NCI-H226 (cell line): ENCODE measurements at regions not wholly inside any gene's neighbourhood (a gene's known extent, or its start where the extent isn't known, plus 50 kb on each side); places are given as distances from the start of the nearest gene placed in this dataset.

Experiments used
- DNase-seq: peaks from one replicate; pipeline ENCODE4 v3.0.0-alpha.2; 2015

GRCh38 chr9:84129529-84129928 is 148.9 kb downstream of the RMI1 start:
- DNase-seq, result no peak

- DNase-seq, result peak; percentile 39
Measured at GRCh38 chr9:84136119-84136868, 155.7 kb downstream of the RMI1 start.

- DNase-seq, result peak; percentile 5
Measured at GRCh38 chr9:84137968-84138367, 157.4 kb downstream of the RMI1 start.

- no peak for DNase-seq
Measured at GRCh38 chr9:84138541-84138940, 157.9 kb downstream of the RMI1 start.

- no peak for DNase-seq
Measured at GRCh38 chr9:84139296-84140070, 158.9 kb downstream of the RMI1 start.

- DNase-seq, result no peak
Measured at GRCh38 chr9:84140535-84141101, 160.0 kb downstream of the RMI1 start.

GRCh38 chr9:84141741-84142370 is 161.3 kb downstream of the RMI1 start:
- no peak for DNase-seq

- DNase-seq, result no peak
Measured at GRCh38 chr9:84145031-84145430, 164.4 kb downstream of the RMI1 start.

- no peak for DNase-seq
Measured at GRCh38 chr9:84145780-84146179, 165.2 kb downstream of the RMI1 start.

- no peak for DNase-seq
Measured at GRCh38 chr9:84146893-84147710, 166.5 kb downstream of the RMI1 start.

- no peak for DNase-seq
Measured at GRCh38 chr9:84151236-84151635, 170.6 kb downstream of the RMI1 start.

- DNase-seq, result no peak
Measured at GRCh38 chr9:84151640-84152039, 171.0 kb downstream of the RMI1 start.

GRCh38 chr9:84152204-84152603 is 171.6 kb downstream of the RMI1 start:
- DNase-seq, result no peak

GRCh38 chr9:84153885-84154284 is 173.3 kb downstream of the RMI1 start:
- DNase-seq, result peak; percentile 37

- peak; percentile 51 for DNase-seq
Measured at GRCh38 chr9:84154320-84154719, 173.7 kb downstream of the RMI1 start.

- DNase-seq, result no peak
Measured at GRCh38 chr9:84163052-84163650, 177.4 kb downstream of the SLC28A3 start.

GRCh38 chr9:84166891-84167290 is 173.7 kb downstream of the SLC28A3 start:
- DNase-seq, result no peak

- peak; percentile 53 for DNase-seq
Measured at GRCh38 chr9:84169240-84169639, 171.3 kb downstream of the SLC28A3 start.

- peak; percentile 85 for DNase-seq
Measured at GRCh38 chr9:84170521-84171141, 169.9 kb downstream of the SLC28A3 start.

GRCh38 chr9:84173961-84174360 is 166.6 kb downstream of the SLC28A3 start:
- no peak for DNase-seq

- DNase-seq, result no peak
Measured at GRCh38 chr9:84174486-84174885, 166.1 kb downstream of the SLC28A3 start.

GRCh38 chr9:84177407-84177806 is 163.2 kb downstream of the SLC28A3 start:
- no peak for DNase-seq
